ENCODE measurements at regions not wholly inside any gene's neighbourhood (a gene's known extent, or its start where the extent isn't known, plus 50 kb on each side); places are given as distances from the start of the nearest gene placed in this dataset.

- no peak for TF ChIP-seq CTCF (conservative IDR thresholded peaks at IDR 0.05; ENCODE audit: low read depth, low read length)
- no peak for DNase-seq (ENCODE audit: low read depth)
- no peak overlapping the region for H3K4me3 ChIP-seq (ENCODE audit: low read length)
Observed at GRCh38 chr10:117934477-117934876, 112.3 kb downstream of the RAB11FIP2 start.

GRCh38 chr10:117936141-117936540 lies 110.6 kb downstream of the RAB11FIP2 start:
- no peak for DNase-seq (ENCODE audit: low read depth)
- no peak for TF ChIP-seq CTCF (conservative IDR thresholded peaks at IDR 0.05; ENCODE audit: low read depth, low read length)
- H3K4me3 ChIP-seq (ENCODE audit: low read length), result no peak overlapping the region

GRCh38 chr10:117936566-117936965 lies 110.2 kb downstream of the RAB11FIP2 start:
- no peak for TF ChIP-seq CTCF (conservative IDR thresholded peaks at IDR 0.05; ENCODE audit: low read depth, low read length)
- DNase-seq (ENCODE audit: low read depth), result no peak
- no peak overlapping the region for H3K4me3 ChIP-seq (ENCODE audit: low read length)

GRCh38 chr10:117936976-117937375 lies 109.8 kb downstream of the RAB11FIP2 start:
- H3K4me3 ChIP-seq (ENCODE audit: low read length), result no peak overlapping the region
- TF ChIP-seq CTCF (conservative IDR thresholded peaks at IDR 0.05; ENCODE audit: low read depth, low read length), result no peak
- no peak for DNase-seq (ENCODE audit: low read depth)

- DNase-seq (ENCODE audit: low read depth), result no peak
- no peak for TF ChIP-seq CTCF (conservative IDR thresholded peaks at IDR 0.05; ENCODE audit: low read depth, low read length)
- H3K4me3 ChIP-seq (ENCODE audit: low read length), result no peak overlapping the region
Observed at GRCh38 chr10:117938104-117938503, 108.6 kb downstream of the RAB11FIP2 start.

- DNase-seq (ENCODE audit: low read depth), result no peak
- no peak overlapping the region for H3K4me3 ChIP-seq (ENCODE audit: low read length)
- no peak for TF ChIP-seq CTCF (conservative IDR thresholded peaks at IDR 0.05; ENCODE audit: low read depth, low read length)
Observed at GRCh38 chr10:117942226-117942625, 104.5 kb downstream of the RAB11FIP2 start.

- H3K4me3 ChIP-seq (ENCODE audit: low read length), result no peak overlapping the region
- no peak for DNase-seq (ENCODE audit: low read depth)
- TF ChIP-seq CTCF (conservative IDR thresholded peaks at IDR 0.05; ENCODE audit: low read depth, low read length), result no peak
Observed at GRCh38 chr10:117944676-117945447, 101.9 kb downstream of the RAB11FIP2 start.

Data from retinal pigment epithelial cell (primary cell).